Mucosa of descending colon (tissue), 3 donors: ENCODE measurements at regions not wholly inside any gene's neighbourhood (a gene's known extent, or its start where the extent isn't known, plus 50 kb on each side); places are given as distances from the start of the nearest gene placed in this dataset.
A peak's percentile ranks its signal among the peaks of the same experiment; 100 is the strongest.

Experiments used
- ATAC-seq: fragments of 200-7000 bp; cut with Tn5 transposase; one replicate; pipeline ENCODE4 v1.9.1; 2020; ENCODE audit warnings: mild to moderate bottlenecking, moderate library complexity
- DNase-seq, 3 donors: peaks; one replicate each; pipeline ENCODE4 v3.0.0-alpha.2; 2020
- H3K36me3 ChIP-seq: fragments of 200-600 bp; one replicate; pipeline ENCODE4 v1.8.0; 2021; ENCODE audit warnings: low read depth, mild to moderate bottlenecking
- H3K4me1 ChIP-seq: fragments of 200-600 bp; one replicate; pipeline ENCODE4 v1.8.0; 2021; ENCODE audit warnings: low read depth, mild to moderate bottlenecking
- H3K4me3 ChIP-seq: fragments of 200-600 bp; one replicate; pipeline ENCODE4 v1.8.0; 2021; ENCODE audit warnings: mild to moderate bottlenecking
- H3K9me3 ChIP-seq: fragments of 200-600 bp; one replicate; pipeline ENCODE4 v1.8.0; 2021; ENCODE audit warnings: mild to moderate bottlenecking
- intact Hi-C, 2 donors: fragments of 100-400 bp; cut with DNase I in 1 of 2; cut with micrococcal nuclease in 1 of 2; formaldehyde crosslinking; loops; one replicate each; pipeline versions ENCODE4 v1.11.0 to v1.11.1; 2022; cut with DNase I, micrococcal nuclease
- TF ChIP-seq, protein P1 (sequence below): fragments of 200-600 bp; IDR thresholded peaks from one replicate; pipeline ENCODE4 v1.8.0; 2022; ENCODE audit warnings: antibody characterized with exemption, mild to moderate bottlenecking
- donor health status: DM: no; HTN: no; CAD: no; lungs with moderate emphysema.
- donor health status: DM: no; HTN: no; CAD: no.
- donor health status: DM: no; HTN: yes; CAD: no.

GRCh38 chr10:4576206-4576605, 249.8 kb upstream of the AKR1E2 start:
- DNase-seq (no peak), ATAC-seq (no peak)
- Histone ChIP-seq H3K4me3 (no peak overlapping the region), H3K36me3 (no peaks in the 10 kb centered on the region), H3K9me3 (no peaks in the 10 kb centered on the region), H3K4me1 (no peaks in the 10 kb centered on the region)
- intact Hi-C loops = no loop called here
- TF ChIP-seq, protein P1, sequence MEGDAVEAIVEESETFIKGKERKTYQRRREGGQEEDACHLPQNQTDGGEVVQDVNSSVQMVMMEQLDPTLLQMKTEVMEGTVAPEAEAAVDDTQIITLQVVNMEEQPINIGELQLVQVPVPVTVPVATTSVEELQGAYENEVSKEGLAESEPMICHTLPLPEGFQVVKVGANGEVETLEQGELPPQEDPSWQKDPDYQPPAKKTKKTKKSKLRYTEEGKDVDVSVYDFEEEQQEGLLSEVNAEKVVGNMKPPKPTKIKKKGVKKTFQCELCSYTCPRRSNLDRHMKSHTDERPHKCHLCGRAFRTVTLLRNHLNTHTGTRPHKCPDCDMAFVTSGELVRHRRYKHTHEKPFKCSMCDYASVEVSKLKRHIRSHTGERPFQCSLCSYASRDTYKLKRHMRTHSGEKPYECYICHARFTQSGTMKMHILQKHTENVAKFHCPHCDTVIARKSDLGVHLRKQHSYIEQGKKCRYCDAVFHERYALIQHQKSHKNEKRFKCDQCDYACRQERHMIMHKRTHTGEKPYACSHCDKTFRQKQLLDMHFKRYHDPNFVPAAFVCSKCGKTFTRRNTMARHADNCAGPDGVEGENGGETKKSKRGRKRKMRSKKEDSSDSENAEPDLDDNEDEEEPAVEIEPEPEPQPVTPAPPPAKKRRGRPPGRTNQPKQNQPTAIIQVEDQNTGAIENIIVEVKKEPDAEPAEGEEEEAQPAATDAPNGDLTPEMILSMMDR = no peak

GRCh38 chr10:4569151-4569550, 256.9 kb upstream of the AKR1E2 start:
- no peak for DNase-seq
- H3K4me1 ChIP-seq = no peaks in the 10 kb centered on the region
- no peaks in the 10 kb centered on the region for H3K36me3 ChIP-seq
- TF ChIP-seq, protein P1 = no peak
- no peaks in the 10 kb centered on the region for H3K9me3 ChIP-seq
- intact Hi-C loops = no loop called here
- ATAC-seq = no peak
- H3K4me3 ChIP-seq = no peak overlapping the region

GRCh38 chr10:4568731-4569130, 257.3 kb upstream of the AKR1E2 start:
- ATAC-seq (no peak), DNase-seq (no peak)
- no peaks in the 10 kb centered on the region for H3K4me1 ChIP-seq
- H3K9me3 ChIP-seq = no peaks in the 10 kb centered on the region
- H3K4me3 ChIP-seq = no peak overlapping the region
- H3K36me3 ChIP-seq = no peaks in the 10 kb centered on the region
- intact Hi-C loops = no loop called here
- TF ChIP-seq, protein P1 = no peak

DNA sequence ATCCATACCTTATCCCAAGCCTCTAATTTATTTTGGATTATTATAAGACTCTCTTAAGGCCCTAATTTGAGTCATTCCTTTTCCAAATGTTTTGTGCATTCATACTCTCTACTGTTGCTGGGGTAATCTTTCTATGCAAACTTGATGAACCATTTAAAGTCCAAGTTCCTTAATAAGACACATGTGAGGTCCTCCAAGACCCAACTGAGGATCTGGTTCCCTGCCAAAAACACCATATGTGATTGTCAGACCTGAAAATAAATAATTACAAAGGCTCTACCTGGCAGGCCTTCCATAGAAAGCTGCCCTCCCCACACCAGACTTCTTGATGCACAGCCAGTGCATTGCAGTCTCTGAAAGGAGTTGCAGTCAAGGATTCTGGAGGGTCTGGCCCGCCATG, 257.9 kb upstream of the AKR1E2 start:
- H3K4me1 ChIP-seq = no peaks in the 10 kb centered on the region
- TF ChIP-seq, protein P1 = no peak
- no peaks in the 10 kb centered on the region for H3K9me3 ChIP-seq
- intact Hi-C loops = no loop called here
- DNase-seq = no peak
- no peaks in the 10 kb centered on the region for H3K36me3 ChIP-seq
- ATAC-seq = no peak
- no peak overlapping the region for H3K4me3 ChIP-seq

DNA sequence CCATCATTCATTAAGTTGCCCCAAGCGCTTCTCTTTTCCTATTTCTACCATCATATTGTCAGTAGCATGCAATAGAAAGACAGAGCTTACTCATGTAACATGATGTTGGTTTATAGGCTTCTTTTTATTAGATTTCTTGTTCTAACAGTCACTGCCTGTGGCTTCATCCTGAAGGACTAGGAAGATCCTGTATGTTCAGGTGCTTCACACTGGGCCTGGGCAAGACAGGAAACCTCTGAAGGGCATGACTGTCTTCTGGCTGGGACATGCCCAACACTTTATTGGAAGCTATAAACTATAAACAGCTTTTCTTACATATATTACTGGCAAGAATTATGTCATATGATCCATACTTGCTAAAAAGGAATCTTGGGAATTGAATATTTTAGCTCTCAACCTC, 258.4 kb upstream of the AKR1E2 start:
- Histone ChIP-seq H3K4me3 (no peak overlapping the region), H3K36me3 (no peaks in the 10 kb centered on the region), H3K9me3 (no peaks in the 10 kb centered on the region), H3K4me1 (no peaks in the 10 kb centered on the region)
- TF ChIP-seq, protein P1 = no peak
- intact Hi-C loops = no loop called here
- ATAC-seq (peak; percentile 65), DNase-seq (no peak)

- ATAC-seq (no peak), DNase-seq (no peak)
- Histone ChIP-seq H3K9me3 (no peaks in the 10 kb centered on the region), H3K4me1 (no peaks in the 10 kb centered on the region), H3K36me3 (no peaks in the 10 kb centered on the region), H3K4me3 (no peak overlapping the region)
- intact Hi-C loops = no loop called here
- TF ChIP-seq, protein P1 = no peak
Observed at GRCh38 chr10:4566011-4566410, 260.0 kb upstream of the AKR1E2 start.
